Activated CD4-positive, alpha-beta T cell treated with anti-CD3 and anti-CD28 coated beads, Interleukin-2, amount 10 ng/mL, durations not matched to agents 7 days and 5 days (primary cell): ENCODE measurements at regions not wholly inside any gene's neighbourhood (a gene's known extent, or its start where the extent isn't known, plus 50 kb on each side); places are given as distances from the start of the nearest gene placed in this dataset.
A peak's percentile ranks its signal among the peaks of the same experiment; 100 is the strongest.

Experiments
- CTCF ChIA-PET: fragments of 350-600 bp; sonication (Branson Sonifier 250); formaldehyde crosslinking; loops from one replicate; lab custom pipeline; 2021; ENCODE audit warnings: antibody characterized with exemption; lab: Charles Lee
- POLR2A ChIA-PET: fragments of 350-600 bp; sonication (Branson Sonifier 250); formaldehyde crosslinking; loops from one replicate; lab custom pipeline; 2021; ENCODE audit warnings: antibody characterized with exemption; lab: Charles Lee
- DNase-seq: peaks from one replicate; pipeline ENCODE4 v3.0.0-alpha.2; 2020
- H3K27ac Mint-ChIP-seq: one replicate; pipeline ENCODE4 v1.8.0; 2021; ENCODE audit warnings: mild to moderate bottlenecking, moderate library complexity, mixed read lengths
- H3K27me3 Mint-ChIP-seq: one replicate; pipeline ENCODE4 v1.8.0; 2021; ENCODE audit warnings: mixed read lengths
- H3K36me3 Mint-ChIP-seq: one replicate; pipeline ENCODE4 v1.8.0; 2021; ENCODE audit warnings: low read depth, mixed read lengths
- H3K4me1 Mint-ChIP-seq: one replicate; pipeline ENCODE4 v1.8.0; 2021; ENCODE audit warnings: mixed read lengths
- H3K4me3 Mint-ChIP-seq: one replicate; pipeline ENCODE4 v1.8.0; 2021; ENCODE audit warnings: mild to moderate bottlenecking, moderate library complexity, mixed read lengths
- H3K9me3 Mint-ChIP-seq: one replicate; pipeline ENCODE4 v1.8.0; 2021; ENCODE audit warnings: mixed read lengths

GRCh38 chr9:127553793-127554192, 58.3 kb upstream of the STXBP1 start:
- CTCF ChIA-PET: interaction anchor here (1.5 to 1.9 kb wide), 2 partner anchors 28 to 367 kb away, joined by 3 to 6 read pairs; no protein-coding TSS in a partner anchor
- Mint-ChIP-seq H3K27me3 (peaks cover 2% of the 10 kb centered on the region), H3K4me1 (peaks cover 65% of the 10 kb centered on the region), H3K9me3 (no peaks in the 10 kb centered on the region), H3K4me3 (no peak overlapping the region), H3K36me3 (peaks cover 18% of the 10 kb centered on the region), H3K27ac (peak overlapping the region; percentile 87)
- no peak for DNase-seq
- POLR2A ChIA-PET: no interaction called here

- H3K36me3 Mint-ChIP-seq: peaks cover 13% of the 10 kb centered on the region
Measured at GRCh38 chr9:127554966-127555839, 56.9 kb upstream of the STXBP1 start.

DNA sequence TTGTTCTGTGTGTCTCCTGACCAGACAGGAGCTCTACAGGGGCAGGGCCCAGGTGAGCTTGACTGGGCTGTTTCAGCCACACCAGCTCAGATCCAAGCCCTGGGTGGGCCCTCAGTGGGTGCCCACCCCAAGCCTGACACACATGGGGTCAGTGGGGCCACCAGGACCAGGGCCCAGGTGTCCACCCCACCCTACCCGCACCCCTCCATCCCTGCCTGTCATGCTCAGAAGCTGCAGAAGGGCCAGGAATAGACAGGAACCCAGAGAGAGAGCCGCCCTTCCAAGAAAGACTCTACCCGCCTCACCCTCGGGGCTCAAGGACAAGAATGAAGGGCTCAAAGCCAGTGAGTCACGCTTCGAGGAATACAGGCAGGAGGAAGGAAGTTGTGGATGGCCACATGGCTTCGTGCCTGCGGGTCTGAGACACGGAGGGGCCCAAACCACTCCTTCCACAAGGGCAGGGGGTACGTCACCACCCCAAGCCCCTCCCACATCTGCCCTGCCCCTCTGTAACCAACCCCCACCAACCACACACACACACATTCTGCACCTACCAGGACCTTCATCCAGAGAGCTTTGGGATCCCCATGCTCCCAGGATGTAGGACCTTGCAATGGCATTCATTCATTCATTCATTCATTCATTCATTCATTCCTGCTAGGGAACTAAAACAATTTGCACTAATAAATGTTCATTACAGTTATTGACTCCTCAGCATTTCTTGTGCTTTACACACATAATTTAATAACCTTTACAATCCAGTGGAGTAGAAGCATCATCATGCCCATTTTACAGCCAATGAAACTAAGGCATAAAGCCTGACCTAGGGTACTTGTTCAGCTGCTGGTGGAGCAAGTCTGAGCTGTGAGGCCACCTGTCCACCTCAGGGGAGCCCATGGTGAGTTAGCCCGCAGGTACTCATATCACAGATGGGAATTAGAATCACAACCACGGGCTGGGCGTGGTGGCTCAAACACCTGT, 55.9 kb upstream of the STXBP1 start:
- H3K9me3 Mint-ChIP-seq: no peaks in the 10 kb centered on the region
- peaks cover 2% of the 10 kb centered on the region for H3K27me3 Mint-ChIP-seq
- H3K36me3 Mint-ChIP-seq: peaks cover 15% of the 10 kb centered on the region
- peak overlapping the region; percentile 87 for H3K27ac Mint-ChIP-seq
- peak; percentile 76 for DNase-seq
- CTCF ChIA-PET: interaction anchor here (0.6 to 2.2 kb wide), 5 partner anchors 12 to 31 kb away, joined by 3 to 7 read pairs (median 3); a partner anchor contains a TSS
- POLR2A ChIA-PET: no interaction called here
- peak overlapping the region; percentile 57 for H3K4me3 Mint-ChIP-seq
- peaks cover 73% of the 10 kb centered on the region for H3K4me1 Mint-ChIP-seq

More at GRCh38 chr9:127554966-127555839, 56.9 kb upstream of the STXBP1 start:
- no peak for DNase-seq
- ChIA-PET POLR2A (no interaction called here), CTCF (interaction anchor here (2.2 kb wide), 1 partner anchor 24 kb away, joined by 7 read pairs; no protein-coding TSS in a partner anchor)
- H3K27ac Mint-ChIP-seq: peak overlapping the region; percentile 87
- H3K9me3 Mint-ChIP-seq: no peaks in the 10 kb centered on the region
- H3K4me1 Mint-ChIP-seq: peaks cover 66% of the 10 kb centered on the region
- peaks cover 2% of the 10 kb centered on the region for H3K27me3 Mint-ChIP-seq
- peak overlapping the region; percentile 57 for H3K4me3 Mint-ChIP-seq

- peaks cover 76% of the 10 kb centered on the region for H3K4me1 Mint-ChIP-seq
- no peak for DNase-seq
- peak overlapping the region; percentile 87 for H3K27ac Mint-ChIP-seq
- H3K36me3 Mint-ChIP-seq: peaks cover 15% of the 10 kb centered on the region
- H3K9me3 Mint-ChIP-seq: no peaks in the 10 kb centered on the region
- POLR2A ChIA-PET: no interaction called here
- CTCF ChIA-PET: interaction anchor here (0.6 to 2.2 kb wide), 5 partner anchors 12 to 32 kb away, joined by 3 to 7 read pairs (median 3); a partner anchor contains a TSS
- H3K27me3 Mint-ChIP-seq: peaks cover 2% of the 10 kb centered on the region
- H3K4me3 Mint-ChIP-seq: peak overlapping the region; percentile 57
Measured at GRCh38 chr9:127556871-127557270, 55.2 kb upstream of the STXBP1 start.

GRCh38 chr9:127557466-127557869, 54.6 kb upstream of the STXBP1 start:
- ChIA-PET CTCF (interaction anchor here (1.1 to 2.2 kb wide), 5 partner anchors 14 to 178 kb away, joined by 3 to 8 read pairs (median 3); partner anchors contain the start of gene TOR2A), POLR2A (no interaction called here)
- Mint-ChIP-seq H3K27ac (peak overlapping the region; percentile 87), H3K4me3 (peak overlapping the region; percentile 57), H3K36me3 (peaks cover 15% of the 10 kb centered on the region), H3K9me3 (no peaks in the 10 kb centered on the region), H3K4me1 (peaks cover 79% of the 10 kb centered on the region), H3K27me3 (peaks cover 2% of the 10 kb centered on the region)
- no peak for DNase-seq

- Mint-ChIP-seq H3K4me1 (peaks cover 84% of the 10 kb centered on the region), H3K9me3 (no peaks in the 10 kb centered on the region), H3K27me3 (peaks cover 2% of the 10 kb centered on the region), H3K4me3 (peak overlapping the region; percentile 57), H3K27ac (peak overlapping the region; percentile 87), H3K36me3 (peaks cover 18% of the 10 kb centered on the region)
- no peak for DNase-seq
- ChIA-PET CTCF (interaction anchor here (1.0 to 2.0 kb wide), 8 partner anchors 10 to 177 kb away, joined by 3 to 8 read pairs (median 4); partner anchors contain the start of gene TOR2A), POLR2A (no interaction called here)
Measured at GRCh38 chr9:127557998-127558546, 54.0 kb upstream of the STXBP1 start.

GRCh38 chr9:127558581-127559246, 53.4 kb upstream of the STXBP1 start:
- no peak for DNase-seq
- H3K27me3 Mint-ChIP-seq: peaks cover 2% of the 10 kb centered on the region
- H3K27ac Mint-ChIP-seq: peak overlapping the region; percentile 87
- ChIA-PET CTCF (interaction anchor here (1.0 to 2.0 kb wide), 12 partner anchors 9 to 208 kb away, joined by 3 to 8 read pairs (median 4); partner anchors contain the start of gene TOR2A), POLR2A (no interaction called here)
- H3K9me3 Mint-ChIP-seq: no peaks in the 10 kb centered on the region
- peaks cover 87% of the 10 kb centered on the region for H3K4me1 Mint-ChIP-seq
- H3K36me3 Mint-ChIP-seq: peaks cover 19% of the 10 kb centered on the region
- peak overlapping the region; percentile 27 for H3K4me3 Mint-ChIP-seq

- Mint-ChIP-seq H3K27me3 (no peaks in the 10 kb centered on the region), H3K4me1 (peaks cover 84% of the 10 kb centered on the region), H3K4me3 (no peak overlapping the region), H3K9me3 (no peaks in the 10 kb centered on the region), H3K36me3 (peaks cover 20% of the 10 kb centered on the region), H3K27ac (peak overlapping the region; percentile 87)
- ChIA-PET POLR2A (no interaction called here), CTCF (interaction anchor here (1.0 to 2.0 kb wide), 9 partner anchors 9 to 208 kb away, joined by 3 to 8 read pairs (median 4); partner anchors contain the start of gene TOR2A)
- DNase-seq: no peak
Measured at GRCh38 chr9:127559247-127559680, 52.8 kb upstream of the STXBP1 start.

- DNase-seq: no peak
- CTCF ChIA-PET: interaction anchor here (0.5 to 1.6 kb wide), 2 partner anchors 42 to 97 kb away, joined by 3 to 4 read pairs; no protein-coding TSS in a partner anchor
- Mint-ChIP-seq H3K9me3 (no peaks in the 10 kb centered on the region), H3K4me3 (no peak overlapping the region), H3K27ac (peak overlapping the region; percentile 56), H3K36me3 (peaks cover 19% of the 10 kb centered on the region), H3K4me1 (peaks cover 63% of the 10 kb centered on the region), H3K27me3 (no peaks in the 10 kb centered on the region)
- POLR2A ChIA-PET: no interaction called here
Measured at GRCh38 chr9:127561491-127562278, 50.4 kb upstream of the STXBP1 start.
